Pancreas (tissue), 10 donors: ENCODE measurements at regions not wholly inside any gene's neighbourhood (a gene's known extent, or its start where the extent isn't known, plus 50 kb on each side); places are given as distances from the start of the nearest gene placed in this dataset.

Source experiments
- ATAC-seq, 4 donors: fragments of 200-7000 bp; cut with Tn5 transposase; one replicate each; pipeline versions ENCODE4 v1.8.0 to v1.9.1; 2020; ENCODE audit warnings: mild to moderate bottlenecking in 4 of 4, moderate library complexity in 4 of 4
- DNase-seq, 6 donors: peaks; one replicate each; pipeline ENCODE4 v3.0.0-alpha.2; 2020
- FAIRE-seq: peaks from 2 replicates; lab custom pipeline; 2012; peaks lifted over from hg19 to GRCh38; lab: Jason Lieb, UNC
- H3K27ac ChIP-seq, 4 donors: fragments of 200-600 bp; sonication (generic); 1 replicate in 3 of 4; 2 replicates in 1 of 4; pipeline versions ENCODE4 v1.5.0 to v1.8.0; 2020
- H3K27me3 ChIP-seq, 4 donors: fragments of 200-600 bp; one replicate each; pipeline ENCODE4 v1.8.0; 2021
- H3K36me3 ChIP-seq, 3 donors: fragments of 200-600 bp; sonication (generic) in 1 of 3; one replicate each; pipeline versions ENCODE4 v1.5.0 to v1.8.0; 2020 to 2021
- H3K4me1 ChIP-seq, 3 donors: fragments of 200-600 bp; one replicate each; pipeline ENCODE4 v1.8.0; 2021
- H3K4me3 ChIP-seq, 4 donors: fragments of 200-600 bp; sonication (generic) in 2 of 4; one replicate each; pipeline versions ENCODE4 v1.5.0 to v1.8.0; 2020 to 2021
- H3K9me3 ChIP-seq, 4 donors: fragments of 200-600 bp; one replicate each; pipeline ENCODE4 v1.8.0; 2021
- CTCF ChIP-seq, 4 donors: fragments of 200-600 bp; sonication (generic) in 3 of 4; IDR thresholded peaks; one replicate each; pipeline versions ENCODE4 v1.5.0 to v1.8.0; 2021; ENCODE audit warnings: antibody characterized with exemption in 4 of 4
- WGBS, 2 donors: extraction: QIAGEN DNeasy Blood & Tissue Kit; methylation state at CpG; one replicate each; pipeline ENCODE4 v1.1.7; 2013; 5-methylcytosine and 5-hydroxymethylcytosine counted together
- intact Hi-C, 3 donors: fragments of 100-400 bp; cut with DNase I; formaldehyde crosslinking; loops; one replicate each; pipeline versions ENCODE4 v1.11.1 to v1.14.2; 2022
- donor health status: healthy with polysubstance abuse.
- donor health status: DM: no; HTN: no; CAD: no; lungs with moderate emphysema.
- donor health status: DM: no; HTN: no; CAD: no.
- donor health status: control.
- donor health status: control.
- donor health status: Bipolar disorder and iron deficiency.
- donor health status: DM: yes; HTN: yes; CAD: no.
- donor health status: DM: no; HTN: no; CAD: no.
- donor health status: DM: no; HTN: no; CAD: no.
- donor health status: DM: yes; HTN: yes; CAD: no.

GRCh38 chr6:148044261-148044751 lies 298.3 kb upstream of the SASH1 start:
- Histone ChIP-seq H3K4me3 (no peak overlapping the region), H3K27me3 (no peaks in the 10 kb centered on the region), H3K4me1 (no peaks in the 10 kb centered on the region), H3K9me3 (no peaks in the 10 kb centered on the region), H3K36me3 (no peaks in the 10 kb centered on the region), H3K27ac (no peak overlapping the region)
- FAIRE-seq = no peak
- TF ChIP-seq CTCF (IDR thresholded peaks at IDR 0.05) = no peak
- DNase-seq = no peak
- ATAC-seq = no peak
- intact Hi-C loops = no loop called here
- 53 to 59% methylated on average over 1 of the region's 1 CpG for WGBS, 2 donors

- Histone ChIP-seq H3K27ac (no peak overlapping the region), H3K27me3 (no peaks in the 10 kb centered on the region), H3K4me3 (no peak overlapping the region), H3K36me3 (no peaks in the 10 kb centered on the region), H3K9me3 (no peaks in the 10 kb centered on the region), H3K4me1 (no peaks in the 10 kb centered on the region)
- no peak for TF ChIP-seq CTCF (IDR thresholded peaks at IDR 0.05)
- ATAC-seq = no peak
- WGBS, 2 donors = 77 to 80% methylated on average over 1 of the region's 1 CpG
- intact Hi-C loops = no loop called here
- no peak for FAIRE-seq
- DNase-seq = no peak
These were observed 297.7 kb upstream of the SASH1 start for GRCh38 chr6:148044921-148045320.

GRCh38 chr6:148053209-148053608 lies 289.4 kb upstream of the SASH1 start:
- intact Hi-C loops = no loop called here
- Histone ChIP-seq H3K4me3 (no peak overlapping the region), H3K27ac (no peak overlapping the region), H3K9me3 (no peaks in the 10 kb centered on the region), H3K4me1 (no peaks in the 10 kb centered on the region), H3K27me3 (no peaks in the 10 kb centered on the region), H3K36me3 (no peaks in the 10 kb centered on the region)
- ATAC-seq (no peak), FAIRE-seq (no peak), DNase-seq (no peak)
- TF ChIP-seq CTCF (IDR thresholded peaks at IDR 0.05) = no peak
- 72 to 87% methylated on average over 5 of the region's 5 CpGs for WGBS, 2 donors

GRCh38 chr6:148053796-148054195 lies 288.8 kb upstream of the SASH1 start:
- no peaks in the 10 kb centered on the region for H3K4me1 ChIP-seq
- no peak for TF ChIP-seq CTCF (IDR thresholded peaks at IDR 0.05)
- FAIRE-seq (no peak), ATAC-seq (no peak), DNase-seq (no peak)
- no peaks in the 10 kb centered on the region for H3K9me3 ChIP-seq
- H3K27me3 ChIP-seq = no peaks in the 10 kb centered on the region
- no peak overlapping the region for H3K27ac ChIP-seq
- intact Hi-C loops = no loop called here
- H3K4me3 ChIP-seq = no peak overlapping the region
- H3K36me3 ChIP-seq = no peaks in the 10 kb centered on the region

GRCh38 chr6:148054219-148054618 lies 288.4 kb upstream of the SASH1 start:
- H3K9me3 ChIP-seq = no peaks in the 10 kb centered on the region
- no peak overlapping the region for H3K4me3 ChIP-seq
- H3K27me3 ChIP-seq = no peaks in the 10 kb centered on the region
- TF ChIP-seq CTCF (IDR thresholded peaks at IDR 0.05) = no peak
- intact Hi-C loops = no loop called here
- FAIRE-seq = no peak
- no peak for DNase-seq
- no peaks in the 10 kb centered on the region for H3K4me1 ChIP-seq
- WGBS, 2 donors = 84 to 87% methylated on average over 1 of the region's 1 CpG
- H3K36me3 ChIP-seq = no peaks in the 10 kb centered on the region
- ATAC-seq = no peak
- no peak overlapping the region for H3K27ac ChIP-seq
